Spleen (tissue), 11 donors: ENCODE measurements at regions not wholly inside any gene's neighbourhood (a gene's known extent, or its start where the extent isn't known, plus 50 kb on each side); places are given as distances from the start of the nearest gene placed in this dataset.

Experiments
- DNase-seq: peaks from one replicate; pipeline ENCODE4 v3.0.0-alpha.2; 2020
- H3K27ac ChIP-seq, 8 donors: fragments of 200-600 bp; sonication (generic) in 7 of 8; 1 replicate in 4 of 8; 2 replicates in 4 of 8; pipeline versions ENCODE4 v1.5.0 to v1.8.0; 2016 to 2021; ENCODE audit warnings: inconsistent platforms in 4 of 8, mild to moderate bottlenecking in 4 of 8, moderate library complexity in 1 of 8
- H3K27me3 ChIP-seq, 7 donors: fragments of 200-600 bp; sonication (generic) in 6 of 7; replicated peaks in 1 of 7; 1 replicate in 4 of 7; 2 replicates in 3 of 7; pipeline versions ENCODE4 v1.5.0 to v1.8.0; 2016 to 2021; ENCODE audit warnings: inconsistent platforms in 3 of 7, mild to moderate bottlenecking in 1 of 7
- H3K36me3 ChIP-seq, 6 donors: fragments of 200-600 bp; sonication (generic) in 5 of 6; 1 replicate in 4 of 6; 2 replicates in 2 of 6; pipeline versions ENCODE4 v1.5.0 to v1.8.0; 2016 to 2021; ENCODE audit warnings: inconsistent platforms in 2 of 6
- H3K4me1 ChIP-seq, 6 donors: fragments of 200-600 bp; sonication (generic) in 5 of 6; 1 replicate in 3 of 6; 2 replicates in 3 of 6; pipeline versions ENCODE4 v1.5.0 to v1.8.0; 2016 to 2021; ENCODE audit warnings: inconsistent platforms in 3 of 6
- H3K4me3 ChIP-seq, 8 donors: fragments of 200-600 bp; sonication (generic) in 7 of 8; 1 replicate in 4 of 8; 2 replicates in 4 of 8; pipeline versions ENCODE4 v1.5.0 to v1.8.0; 2016 to 2021; ENCODE audit warnings: inconsistent platforms in 4 of 8, mild to moderate bottlenecking in 4 of 8, moderate library complexity in 2 of 8
- H3K9me3 ChIP-seq, 8 donors: fragments of 200-600 bp; sonication (generic) in 7 of 8; 1 replicate in 4 of 8; 2 replicates in 4 of 8; pipeline versions ENCODE4 v1.5.0 to v1.8.0; 2016 to 2021; ENCODE audit warnings: inconsistent platforms in 4 of 8
- POLR2A ChIP-seq, 3 donors: fragments of 450-650 bp; IDR thresholded peaks; one replicate each; pipeline ENCODE4 v1.5.1; 2017; ENCODE audit warnings: antibody characterized with exemption in 3 of 3, mild to moderate bottlenecking in 1 of 3
- POLR2AphosphoS5 ChIP-seq, 3 donors: sonication (generic); formaldehyde crosslinking; IDR thresholded peaks; one replicate each; pipeline ENCODE4 v1.5.1; 2017; ENCODE audit warnings: antibody characterized with exemption in 3 of 3
- WGBS, 5 donors: extraction: QIAGEN DNeasy Blood & Tissue Kit in 3 of 5; methylation state at CpG; one replicate each; pipeline versions ENCODE4 v1.1.5 to v1.1.7; 2013 to 2018; 5-methylcytosine and 5-hydroxymethylcytosine counted together
- intact Hi-C: fragments of 100-400 bp; cut with DNase I; formaldehyde crosslinking; loops from one replicate; pipeline ENCODE4 v1.15.0; 2023; ENCODE audit warnings: low total_unique reads
- TF ChIP-seq, protein P1 (sequence below), 11 experiments: fragments of 200-600 bp in 7 of 11; fragments of 450-650 bp in 4 of 11; sonication (generic) in 4 of 11; IDR thresholded peaks in 8 of 11; conservative IDR thresholded peaks in 3 of 11; 1 replicate in 7 of 11; 2 replicates in 4 of 11; pipeline versions ENCODE4 v1.4.0 to v1.8.0; 2016 to 2021; ENCODE audit warnings: antibody characterized with exemption in 11 of 11, inconsistent platforms in 4 of 11, mild to moderate bottlenecking in 1 of 11
- donor health status: healthy with polysubstance abuse.
- donor health status: DM: no; HTN: no; CAD: no; lungs with moderate emphysema.
- donor health status: DM: no; HTN: no; CAD: no.
- donor health status: Bipolar disorder and iron deficiency.
- donor health status: healthy.
- donor health status: DM: no; HTN: no; CAD: no.
- donor health status: DM: yes; HTN: yes; CAD: no.

DNA sequence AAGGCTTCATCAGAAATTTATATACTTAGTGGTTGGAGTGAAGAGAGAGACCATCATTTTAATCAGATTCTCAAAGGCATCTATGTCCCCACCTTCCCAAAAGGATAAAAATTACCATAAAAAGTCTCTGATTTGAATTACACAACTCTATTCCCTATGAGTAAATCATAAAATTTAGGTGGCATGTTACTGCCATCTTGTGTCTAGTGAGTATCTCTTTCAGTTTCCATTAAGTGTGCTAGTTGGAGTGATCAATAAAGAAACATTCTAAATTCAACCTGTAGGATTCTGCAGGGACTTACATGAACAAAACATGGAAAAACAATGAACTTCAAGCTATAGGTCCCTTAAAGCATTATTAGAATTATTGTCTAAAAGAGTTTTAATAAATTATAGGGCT, 655.4 kb downstream of the LTN1 start:
- H3K27me3 ChIP-seq, result no peaks in the 10 kb centered on the region
- no peak for DNase-seq
- no peaks in the 10 kb centered on the region for H3K36me3 ChIP-seq
- no peak overlapping the region for H3K27ac ChIP-seq
- H3K4me1 ChIP-seq, result peaks cover 0 to 22% (median 1%) of the 10 kb centered on the region in 6 donors
- H3K9me3 ChIP-seq, result no peaks in the 10 kb centered on the region
- TF ChIP-seq, protein P1, sequence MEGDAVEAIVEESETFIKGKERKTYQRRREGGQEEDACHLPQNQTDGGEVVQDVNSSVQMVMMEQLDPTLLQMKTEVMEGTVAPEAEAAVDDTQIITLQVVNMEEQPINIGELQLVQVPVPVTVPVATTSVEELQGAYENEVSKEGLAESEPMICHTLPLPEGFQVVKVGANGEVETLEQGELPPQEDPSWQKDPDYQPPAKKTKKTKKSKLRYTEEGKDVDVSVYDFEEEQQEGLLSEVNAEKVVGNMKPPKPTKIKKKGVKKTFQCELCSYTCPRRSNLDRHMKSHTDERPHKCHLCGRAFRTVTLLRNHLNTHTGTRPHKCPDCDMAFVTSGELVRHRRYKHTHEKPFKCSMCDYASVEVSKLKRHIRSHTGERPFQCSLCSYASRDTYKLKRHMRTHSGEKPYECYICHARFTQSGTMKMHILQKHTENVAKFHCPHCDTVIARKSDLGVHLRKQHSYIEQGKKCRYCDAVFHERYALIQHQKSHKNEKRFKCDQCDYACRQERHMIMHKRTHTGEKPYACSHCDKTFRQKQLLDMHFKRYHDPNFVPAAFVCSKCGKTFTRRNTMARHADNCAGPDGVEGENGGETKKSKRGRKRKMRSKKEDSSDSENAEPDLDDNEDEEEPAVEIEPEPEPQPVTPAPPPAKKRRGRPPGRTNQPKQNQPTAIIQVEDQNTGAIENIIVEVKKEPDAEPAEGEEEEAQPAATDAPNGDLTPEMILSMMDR (IDR thresholded peaks at IDR 0.05 in 8 of 11, conservative IDR thresholded peaks at IDR 0.05 in 3 of 11), result peak in 5 of 11 experiments; percentile 9 to 31 (median 21)
- no peak for TF ChIP-seq POLR2A (IDR thresholded peaks at IDR 0.05)
- intact Hi-C loops, result loop anchor here (5.0 kb wide), 1 partner anchor 1490 kb away; the partner anchor contains the start of gene ADAMTS1
- no peak overlapping the region for H3K4me3 ChIP-seq

DNA sequence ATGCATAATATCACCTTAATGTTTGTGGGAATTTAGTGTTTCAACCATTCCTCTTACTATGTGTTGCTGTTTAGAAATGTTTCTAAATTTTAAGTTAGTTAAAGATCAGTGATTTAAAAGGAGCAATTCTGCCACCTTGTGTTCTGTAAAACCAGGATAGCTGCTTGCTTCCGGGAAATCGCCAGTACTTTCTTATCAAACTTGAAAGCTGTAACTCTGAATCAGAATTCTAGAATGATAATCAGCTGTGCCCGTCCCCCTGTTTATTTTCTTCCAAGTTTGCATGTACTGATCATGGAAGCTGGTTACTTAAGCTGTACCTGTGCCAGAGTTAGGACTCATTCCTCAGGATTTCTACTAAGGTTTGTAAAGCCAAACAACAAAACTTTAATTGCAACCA, 656.4 kb downstream of the LTN1 start:
- Histone ChIP-seq H3K9me3 (no peaks in the 10 kb centered on the region), H3K27me3 (no peaks in the 10 kb centered on the region), H3K36me3 (no peaks in the 10 kb centered on the region), H3K4me1 (peaks cover 0 to 22% (median 1%) of the 10 kb centered on the region in 6 donors), H3K4me3 (no peak overlapping the region), H3K27ac (no peak overlapping the region)
- TF ChIP-seq POLR2A (IDR thresholded peaks at IDR 0.05) (no peak), POLR2AphosphoS5 (IDR thresholded peaks at IDR 0.05) (no peak)
- TF ChIP-seq, protein P1 (IDR thresholded peaks at IDR 0.05 in 8 of 11, conservative IDR thresholded peaks at IDR 0.05 in 3 of 11), result peak in 8 of 11 experiments; percentile 6 to 53 (median 41)
- DNase-seq, result no peak
- whole genome bisulfite sequencing, 5 donors, result 15 to 37% (median 26%) methylated on average over 3 of the region's 3 CpGs
- intact Hi-C loops, result loop anchor here (5.0 kb wide), 1 partner anchor 1489 kb away; the partner anchor contains the start of gene ADAMTS1

DNA sequence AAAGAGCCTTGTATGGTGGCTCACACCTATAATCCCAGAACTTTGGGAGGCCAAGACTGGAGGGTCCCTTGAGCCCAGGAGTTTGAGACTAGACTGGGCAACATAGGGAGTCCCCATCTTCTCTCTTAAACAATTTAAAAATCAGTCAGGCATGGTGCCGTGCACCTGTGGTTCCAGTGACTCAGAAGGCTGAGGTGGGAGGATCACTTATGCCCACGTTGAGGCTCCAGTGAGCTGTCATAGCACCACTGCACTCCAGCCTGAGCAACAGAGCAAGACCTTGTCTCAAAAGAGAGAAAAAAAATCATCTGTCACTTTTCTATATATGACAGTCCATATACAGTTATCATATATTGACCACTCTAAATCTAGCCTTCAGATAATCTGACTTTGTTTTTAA, 658.3 kb downstream of the LTN1 start:
- H3K27me3 ChIP-seq, result no peaks in the 10 kb centered on the region
- TF ChIP-seq POLR2AphosphoS5 (IDR thresholded peaks at IDR 0.05), result no peak
- TF ChIP-seq, protein P1 (IDR thresholded peaks at IDR 0.05 in 8 of 11, conservative IDR thresholded peaks at IDR 0.05 in 3 of 11), result no peak
- no peak for TF ChIP-seq POLR2A (IDR thresholded peaks at IDR 0.05)
- H3K27ac ChIP-seq, result no peak overlapping the region
- peaks cover 0 to 22% (median 1%) of the 10 kb centered on the region in 6 donors for H3K4me1 ChIP-seq
- DNase-seq, result no peak
- peaks cover 0 to under 1% (median 0%) of the 10 kb centered on the region in 8 donors for H3K9me3 ChIP-seq
- intact Hi-C loops, result no loop called here
- WGBS, 5 donors, result 65 to 87% (median 81%) methylated on average over 2 of the region's 2 CpGs
- no peak overlapping the region for H3K4me3 ChIP-seq
- H3K36me3 ChIP-seq, result no peaks in the 10 kb centered on the region

DNA sequence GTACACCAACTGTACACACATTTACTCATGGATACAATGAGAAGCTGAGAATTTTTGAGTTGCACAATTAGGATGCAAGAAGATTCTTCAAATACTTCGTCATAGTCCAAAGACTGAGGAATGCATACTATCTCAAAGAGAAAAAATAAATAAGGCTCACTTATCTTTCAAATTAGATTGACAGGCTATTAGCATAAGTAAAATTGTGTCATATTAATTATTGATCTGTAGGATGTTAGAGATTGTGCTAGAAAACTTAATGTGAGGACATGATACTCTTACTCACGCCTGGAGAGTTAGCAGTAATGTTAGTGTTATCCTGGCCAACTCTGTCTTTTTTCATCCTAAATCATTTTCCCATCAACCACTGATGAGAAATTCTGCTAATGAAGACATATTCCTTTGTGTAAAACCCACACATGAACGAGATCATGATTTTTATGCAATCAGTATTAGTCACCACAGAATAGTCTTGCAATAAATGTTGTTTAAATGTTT, 659.0 kb downstream of the LTN1 start:
- intact Hi-C loops, result no loop called here

More for the DNA sequence above, 659.0 kb downstream of the LTN1 start:
- peaks cover 0 to 19% (median 1%) of the 10 kb centered on the region in 6 donors for H3K4me1 ChIP-seq
- no peaks in the 10 kb centered on the region for H3K36me3 ChIP-seq
- no peak overlapping the region for H3K27ac ChIP-seq
- no peak for DNase-seq
- H3K27me3 ChIP-seq, result no peaks in the 10 kb centered on the region
- no peak for TF ChIP-seq POLR2A (IDR thresholded peaks at IDR 0.05)
- TF ChIP-seq POLR2AphosphoS5 (IDR thresholded peaks at IDR 0.05), result no peak
- TF ChIP-seq, protein P1 (IDR thresholded peaks at IDR 0.05 in 8 of 11, conservative IDR thresholded peaks at IDR 0.05 in 3 of 11), result no peak
- 59 to 80% (median 67%) methylated on average over 3 of the region's 3 CpGs for WGBS, 5 donors
- peaks cover 0 to 8% (median 7%) of the 10 kb centered on the region in 8 donors for H3K9me3 ChIP-seq
- H3K4me3 ChIP-seq, result no peak overlapping the region
